Hematopoietic multipotent progenitor cell treated with erythropoietin and hydrocortisone succinate and interleukin-3 and kit ligand, for 15 days (in vitro differentiated cells): ENCODE measurements at regions not wholly inside any gene's neighbourhood (a gene's known extent, or its start where the extent isn't known, plus 50 kb on each side); places are given as distances from the start of the nearest gene placed in this dataset.

ENCODE experiments used
- DNase-seq: peaks from one replicate; pipeline ENCODE4 v3.0.0-alpha.2; 2015; ENCODE audit warnings: low spot score

DNA sequence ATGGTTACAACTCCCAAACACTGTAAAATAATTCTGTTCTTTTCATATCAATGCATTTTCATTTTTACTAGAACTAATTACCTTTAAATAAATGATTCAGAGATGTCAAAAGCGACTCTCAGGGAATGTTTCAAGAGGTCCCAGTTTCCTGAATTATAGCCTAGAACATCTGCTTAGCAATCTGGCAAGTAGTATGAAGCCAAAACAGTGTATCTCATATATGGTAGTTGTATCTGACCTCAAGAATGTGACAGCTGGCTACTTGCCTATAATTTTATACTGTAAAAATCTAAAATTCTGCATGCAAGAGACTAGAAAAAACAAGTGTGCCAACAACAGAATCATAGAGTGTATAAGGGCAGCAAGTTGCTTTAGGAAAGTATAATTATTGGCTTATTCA is 187.7 kb upstream of the POU5F2 start:
- DNase-seq = no peak

DNA sequence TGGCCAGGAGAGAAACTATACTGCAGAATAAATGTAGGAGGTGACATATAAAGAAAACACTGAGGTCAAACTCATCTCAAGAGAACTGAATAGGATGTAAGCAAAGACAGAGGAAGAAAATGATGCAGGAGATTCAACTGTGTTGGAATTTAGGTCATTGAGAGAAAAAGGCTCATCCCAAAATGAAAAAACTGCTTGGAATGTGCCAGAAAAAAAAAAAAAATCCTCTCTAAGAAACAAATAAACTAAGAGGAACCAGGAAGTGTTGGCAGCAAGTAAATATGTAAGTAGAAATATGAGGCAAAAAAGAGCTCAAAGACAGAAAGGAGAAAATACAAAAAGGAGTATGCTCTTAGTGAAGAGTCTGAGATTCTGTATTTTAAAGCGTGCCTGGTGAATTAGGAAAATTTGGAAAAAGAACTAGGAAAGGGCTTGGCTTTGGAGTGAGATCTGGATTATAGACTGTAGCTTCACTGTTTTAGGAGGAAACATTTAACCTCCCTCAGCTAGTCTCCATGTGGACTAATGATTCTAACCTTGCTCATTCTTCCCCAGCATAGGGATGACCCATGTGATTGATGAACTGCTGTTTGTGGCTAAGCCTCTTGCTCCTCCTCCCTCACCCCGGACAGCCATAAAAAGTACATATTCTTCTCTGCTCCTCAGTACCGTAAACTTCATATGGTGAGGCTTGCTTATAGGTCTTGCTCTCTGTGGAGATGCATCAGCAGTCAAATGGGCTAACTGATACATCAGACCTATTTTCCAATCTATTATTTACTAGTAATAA is 185.6 kb upstream of the POU5F2 start:
- DNase-seq = no peak

DNA sequence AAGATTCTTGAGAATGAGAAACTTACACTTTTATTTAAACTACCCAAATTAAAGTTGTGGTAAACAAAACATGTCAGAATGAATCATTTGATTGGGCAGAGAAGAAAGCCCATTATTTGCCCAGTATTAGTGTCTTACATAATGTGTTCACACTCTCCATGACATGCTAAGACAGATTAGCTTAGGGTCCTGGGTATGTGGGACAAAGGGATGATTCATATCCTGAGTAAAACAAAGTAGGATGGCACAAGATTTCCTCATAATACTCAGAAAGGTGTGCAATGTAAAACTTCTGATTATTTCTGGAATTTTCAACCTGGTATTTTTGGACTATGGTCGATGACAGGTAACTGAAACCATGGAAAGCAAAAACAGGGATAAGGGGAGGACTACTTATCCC is 183.9 kb upstream of the POU5F2 start:
- no peak for DNase-seq

- DNase-seq = no peak
Measured at GRCh38 chr5:93924628-93925027, 183.2 kb upstream of the POU5F2 start.

DNA sequence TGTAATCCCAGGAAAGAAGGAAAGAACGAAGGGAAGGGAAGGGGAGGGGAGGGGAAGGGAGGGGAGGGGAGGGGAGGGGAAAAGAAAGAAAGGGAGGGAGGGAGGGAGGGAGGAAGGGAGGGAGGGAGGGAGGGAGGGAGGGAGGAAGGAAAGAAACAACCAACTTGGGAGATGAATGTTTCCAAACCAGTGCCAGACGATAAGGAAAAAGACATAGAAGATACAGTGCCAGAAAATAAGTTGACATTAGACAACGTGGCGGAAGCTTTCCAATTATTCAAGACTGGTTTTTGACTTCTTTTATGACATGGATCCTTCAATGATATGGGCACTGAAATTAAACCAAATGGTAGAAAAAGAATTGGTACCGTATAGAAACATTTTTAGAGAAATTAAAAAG is 181.2 kb upstream of the POU5F2 start:
- DNase-seq = no peak

- no peak for DNase-seq
Measured at GRCh38 chr5:93921001-93921400, 179.6 kb upstream of the POU5F2 start.

DNA sequence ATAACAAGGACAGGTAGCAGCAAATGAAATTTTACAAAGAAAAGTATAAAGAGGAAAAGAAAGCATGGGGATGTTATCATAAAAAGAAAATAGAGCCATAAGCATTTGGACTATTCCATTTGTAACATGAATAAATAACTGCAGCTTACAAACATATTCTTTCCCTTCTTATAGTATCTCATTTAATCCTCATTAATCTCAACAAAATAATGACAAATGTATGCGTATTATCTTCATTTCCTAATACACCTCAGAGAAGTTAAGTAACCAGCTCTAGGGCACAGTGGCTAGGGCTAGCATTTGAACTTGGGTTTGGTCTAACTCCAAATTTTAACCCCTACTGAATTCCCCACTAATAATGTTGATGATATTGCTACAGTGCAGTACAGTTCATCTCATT is 175.5 kb upstream of the POU5F2 start:
- DNase-seq = no peak

GRCh38 chr5:93915142-93915553 is 173.7 kb upstream of the POU5F2 start:
- DNase-seq = peak; percentile 58

- no peak for DNase-seq
Measured at GRCh38 chr5:93911609-93912008, 170.2 kb upstream of the POU5F2 start.

DNA sequence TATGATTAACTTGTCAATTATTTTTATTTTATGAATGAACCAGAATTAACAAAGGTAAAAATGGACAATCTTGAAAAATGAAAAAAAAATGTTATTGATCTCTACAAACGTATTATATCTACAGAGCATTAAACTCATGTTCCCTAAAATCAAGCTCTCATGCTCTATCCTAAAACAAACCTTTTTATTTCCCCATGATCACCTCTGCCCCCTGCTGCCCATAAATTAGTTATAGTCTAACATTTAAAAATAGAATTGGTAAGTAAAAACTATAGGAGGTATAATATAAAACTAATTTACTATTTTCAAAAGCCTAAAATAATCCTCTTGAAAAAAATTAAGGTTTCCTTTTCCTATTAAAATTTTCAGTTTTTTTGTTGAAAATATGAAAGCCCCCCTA is 168.0 kb upstream of the POU5F2 start:
- DNase-seq = no peak

GRCh38 chr5:93904917-93905316 is 163.5 kb upstream of the POU5F2 start:
- DNase-seq = no peak

DNA sequence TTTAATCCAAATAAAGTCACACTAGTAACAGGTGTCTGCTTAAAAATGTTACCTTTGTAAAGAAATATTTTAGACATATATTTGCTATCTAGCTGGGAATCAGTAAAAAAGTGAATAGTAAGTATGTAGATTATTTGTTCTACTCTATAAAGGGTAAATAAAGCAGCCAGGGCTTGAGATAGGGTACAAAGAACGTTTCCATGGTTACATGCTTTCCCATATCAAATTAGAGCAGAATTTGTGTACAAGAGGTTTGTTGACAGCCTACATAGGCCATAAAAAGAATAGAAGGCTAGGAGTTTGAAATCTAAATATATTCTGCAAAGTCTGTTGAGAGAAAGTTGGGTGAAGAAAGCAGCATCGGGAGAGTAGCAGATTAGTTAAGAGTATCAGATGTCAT is 160.9 kb upstream of the POU5F2 start:
- no peak for DNase-seq

DNA sequence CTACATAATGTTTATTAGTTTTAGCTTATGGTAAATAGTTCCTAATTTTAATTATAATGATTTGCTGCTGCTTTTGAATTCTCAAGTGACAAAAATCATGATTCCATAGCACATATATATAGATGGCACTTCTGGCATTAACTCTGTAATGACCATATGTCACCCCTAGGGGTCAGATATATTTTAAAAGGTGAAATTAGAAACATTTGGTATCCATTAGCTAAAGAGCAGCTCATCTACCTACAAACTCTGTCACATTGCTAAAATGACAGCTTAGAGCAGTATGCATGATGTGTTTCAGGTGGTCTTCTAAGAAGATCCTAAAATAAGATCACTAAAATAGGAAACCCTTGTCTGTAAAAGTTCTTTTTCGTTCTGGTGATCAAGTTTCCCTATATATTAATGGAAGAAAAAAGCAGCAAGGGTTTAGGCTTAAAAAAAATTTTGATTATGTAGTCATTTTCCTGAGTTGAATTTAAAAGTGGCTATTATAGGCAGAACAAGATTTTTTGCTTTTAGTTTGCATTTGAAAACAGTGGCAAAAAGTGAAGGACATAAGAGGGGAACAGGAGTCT is 157.7 kb upstream of the POU5F2 start:
- peak; percentile 4 for DNase-seq

DNA sequence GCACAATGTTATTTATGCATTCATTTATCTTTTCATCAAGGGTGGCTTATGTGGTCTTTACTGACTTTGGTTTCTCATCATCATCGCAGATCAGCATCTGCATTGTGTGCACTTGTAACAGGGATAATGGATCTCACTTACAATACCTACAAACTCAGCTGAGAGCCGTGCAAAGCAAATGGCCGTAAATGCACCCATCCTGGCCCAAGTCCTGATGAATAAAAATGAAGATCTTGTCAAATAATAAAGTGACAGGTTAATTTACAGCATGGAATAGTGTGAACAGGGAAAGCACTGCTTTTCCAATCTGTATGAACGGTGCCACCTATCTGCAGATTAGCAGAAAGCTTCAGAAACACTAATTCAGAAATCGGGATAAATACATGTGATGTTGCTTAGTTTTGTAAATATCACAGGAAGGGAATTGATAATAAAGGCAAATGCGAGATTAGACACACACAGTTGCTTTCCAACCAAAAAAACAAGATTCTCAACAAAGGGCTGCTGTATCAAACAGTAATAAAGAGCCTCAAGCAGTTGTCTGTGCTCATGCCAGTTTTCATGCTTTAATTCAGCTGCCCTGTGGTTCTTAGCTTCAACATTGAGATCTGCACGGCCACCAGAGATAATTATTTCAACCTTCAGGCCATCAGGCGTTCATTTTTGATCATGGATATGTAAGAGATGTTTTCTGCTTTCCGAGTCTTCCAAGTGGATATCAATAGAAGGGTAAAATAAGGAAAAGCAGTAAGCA is 153.4 kb upstream of the POU5F2 start:
- DNase-seq = no peak

DNA sequence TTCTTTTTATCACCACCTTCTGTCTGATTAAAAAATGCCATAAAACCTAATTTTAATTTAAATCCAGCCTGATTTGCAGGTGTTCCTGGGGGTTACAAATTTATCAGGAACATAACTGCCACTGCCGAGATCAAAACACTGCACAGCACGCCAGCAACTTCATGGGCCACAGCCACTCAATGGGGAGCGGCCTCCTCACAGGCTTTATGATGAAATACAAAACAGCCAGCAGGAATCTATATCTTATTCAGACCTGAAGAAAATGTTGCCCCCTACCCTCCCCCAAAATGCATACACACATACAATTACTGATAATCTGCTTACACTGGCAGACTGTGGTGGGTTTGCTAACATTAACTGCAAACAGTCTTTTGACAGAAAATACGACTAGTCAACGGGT is 151.7 kb upstream of the POU5F2 start:
- no peak for DNase-seq

GRCh38 chr5:93892481-93892880 is 151.1 kb upstream of the POU5F2 start:
- DNase-seq = no peak

DNA sequence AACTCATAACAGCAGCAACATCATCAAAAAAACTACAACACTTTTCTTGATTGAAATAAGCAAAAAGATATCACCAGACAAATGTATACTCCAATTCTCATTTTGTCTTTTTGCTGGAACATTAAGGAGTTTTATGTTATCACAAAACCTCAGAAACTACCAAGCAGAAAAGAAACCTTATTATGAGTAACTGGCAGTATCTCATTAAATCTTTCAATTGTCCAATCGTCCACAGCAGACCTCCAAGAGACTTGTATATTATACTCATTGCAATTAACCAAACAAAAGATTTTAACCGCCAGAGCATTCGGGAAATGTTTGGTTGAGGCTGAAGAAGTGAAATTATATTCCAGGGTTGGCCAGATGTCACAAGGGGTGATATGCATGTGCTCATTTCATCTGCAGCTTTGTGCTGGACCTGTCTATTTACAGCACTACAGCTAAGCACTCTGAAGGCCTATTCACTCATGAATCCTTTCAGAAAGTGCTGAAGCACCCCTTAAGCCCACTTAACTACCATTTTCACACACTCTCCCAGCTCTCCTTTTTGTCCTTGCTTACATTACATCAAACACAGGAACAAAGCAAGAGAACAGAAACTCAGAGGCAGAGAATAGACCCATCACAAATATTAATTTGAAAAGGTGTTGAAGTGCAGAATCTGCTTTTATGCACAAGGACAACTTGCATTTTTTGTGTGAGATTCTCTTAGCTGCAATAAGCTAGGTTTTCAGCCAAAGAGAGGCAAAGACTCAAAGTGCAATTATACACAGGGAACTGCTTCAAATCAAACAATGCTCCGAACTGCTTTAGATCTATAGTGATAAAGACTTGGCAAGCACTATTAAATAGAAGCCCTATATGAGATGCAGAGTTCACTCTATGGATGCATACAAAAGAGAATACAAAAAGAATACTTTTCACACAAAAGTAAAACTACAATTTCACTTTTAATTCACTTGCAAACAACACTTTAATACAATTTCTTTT is 150.4 kb upstream of the POU5F2 start:
- DNase-seq = no peak

- DNase-seq = no peak
Measured at GRCh38 chr5:93890657-93891056, 149.3 kb upstream of the POU5F2 start.

GRCh38 chr5:93887678-93888077 is 146.3 kb upstream of the POU5F2 start:
- DNase-seq = no peak

DNA sequence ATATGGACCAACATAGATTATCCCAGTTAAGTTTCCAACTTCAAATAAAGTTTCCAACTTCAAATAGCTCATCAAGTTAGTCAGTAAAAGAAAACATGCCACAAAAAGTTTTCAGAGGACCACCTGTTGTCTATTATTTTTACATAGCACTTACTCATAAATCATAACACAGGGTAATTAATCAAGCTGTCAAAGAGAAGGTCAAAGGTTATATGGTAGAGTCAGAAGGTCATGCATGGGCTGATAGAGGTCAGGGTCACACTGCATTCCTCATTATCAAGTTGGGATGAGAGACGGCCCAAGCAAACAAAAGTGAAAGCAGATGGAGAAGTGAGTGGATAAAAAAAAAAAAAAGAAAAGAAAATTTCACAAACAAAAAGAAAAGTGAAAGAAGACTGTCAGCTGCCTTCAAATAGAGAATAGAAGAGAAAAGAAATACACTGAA is 145.5 kb upstream of the POU5F2 start:
- no peak for DNase-seq

DNA sequence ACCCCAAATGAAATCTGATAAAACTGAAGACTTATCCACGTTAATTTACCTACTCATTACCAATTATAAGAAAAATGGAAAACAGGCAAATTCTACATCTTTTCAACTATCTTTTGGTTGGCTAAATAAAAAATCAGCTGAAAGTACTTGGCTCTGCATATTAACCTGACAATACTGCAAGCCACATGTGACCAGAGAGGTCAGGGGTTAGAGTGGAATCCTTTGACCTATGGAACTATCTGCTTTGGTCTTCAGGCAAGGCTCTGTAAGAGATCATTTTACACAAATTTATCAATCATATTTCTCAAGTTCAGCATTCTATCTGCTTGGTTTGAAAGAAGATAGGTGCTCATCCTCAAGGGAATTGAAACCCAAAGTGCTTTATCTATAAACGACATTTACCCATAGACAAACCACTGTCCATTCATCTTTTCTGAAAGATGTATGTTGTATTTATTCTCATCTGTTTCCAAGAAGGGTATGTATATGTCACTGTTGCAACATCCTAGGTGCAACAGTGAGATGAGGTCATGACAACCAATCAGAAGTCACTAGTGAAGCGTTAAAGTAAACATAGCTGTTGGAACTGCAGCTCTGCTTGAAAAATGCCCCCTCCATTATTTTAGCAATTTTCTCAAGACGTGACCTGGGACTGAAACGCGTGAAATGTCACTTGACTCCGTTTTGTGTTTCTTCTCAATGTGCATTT is 144.9 kb upstream of the POU5F2 start:
- DNase-seq = no peak
